Lower leg skin (tissue), 3 donors: ENCODE measurements at regions not wholly inside any gene's neighbourhood (a gene's known extent, or its start where the extent isn't known, plus 50 kb on each side); places are given as distances from the start of the nearest gene placed in this dataset.

Experiments
- POLR2A ChIP-seq, 2 donors: fragments of 450-650 bp; IDR thresholded peaks; one replicate each; pipeline ENCODE4 v1.6.1; 2016 to 2017; ENCODE audit warnings: antibody characterized with exemption in 2 of 2, mild to moderate bottlenecking in 1 of 2, moderate library complexity in 1 of 2
- TF ChIP-seq, protein P1 (sequence below), 3 donors: fragments of 450-650 bp; IDR thresholded peaks; one replicate each; pipeline ENCODE4 v1.5.1; 2016; ENCODE audit warnings: antibody characterized with exemption in 3 of 3, mild to moderate bottlenecking in 3 of 3, moderate library complexity in 2 of 3

DNA sequence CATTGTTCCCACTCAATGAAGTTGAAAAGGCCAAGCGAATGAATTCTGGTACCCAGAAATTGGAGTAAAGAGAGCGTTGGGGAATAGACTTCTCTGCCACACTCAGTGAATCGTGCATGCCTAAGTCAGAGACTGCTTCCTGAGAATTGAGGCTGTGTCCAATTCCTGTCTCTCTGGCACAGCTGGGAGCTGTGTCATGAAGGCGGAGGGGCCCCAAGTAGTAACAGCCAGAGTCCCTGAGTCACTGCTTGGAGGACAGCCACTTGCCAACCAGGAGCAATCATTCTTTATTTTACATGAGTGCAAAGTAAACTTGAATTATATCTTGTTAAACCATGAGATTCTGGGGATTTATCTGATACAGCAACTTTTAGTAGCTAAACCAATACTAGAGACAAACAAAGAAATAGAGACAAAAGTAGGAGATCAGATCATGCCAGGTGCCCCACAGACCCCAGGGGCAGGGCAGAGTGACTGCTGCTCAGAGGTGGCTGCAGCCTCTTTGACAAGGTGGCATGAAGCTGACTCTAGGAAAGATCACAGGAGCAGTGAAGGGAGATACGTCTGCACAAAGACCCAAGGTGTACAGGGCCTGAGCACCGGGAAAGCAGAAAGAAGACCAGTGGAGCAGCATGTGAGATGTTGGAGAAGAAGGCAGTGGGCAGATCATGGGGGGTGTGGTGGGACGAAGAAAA is 246.0 kb downstream of the GADD45G start:
- TF ChIP-seq, protein P1, sequence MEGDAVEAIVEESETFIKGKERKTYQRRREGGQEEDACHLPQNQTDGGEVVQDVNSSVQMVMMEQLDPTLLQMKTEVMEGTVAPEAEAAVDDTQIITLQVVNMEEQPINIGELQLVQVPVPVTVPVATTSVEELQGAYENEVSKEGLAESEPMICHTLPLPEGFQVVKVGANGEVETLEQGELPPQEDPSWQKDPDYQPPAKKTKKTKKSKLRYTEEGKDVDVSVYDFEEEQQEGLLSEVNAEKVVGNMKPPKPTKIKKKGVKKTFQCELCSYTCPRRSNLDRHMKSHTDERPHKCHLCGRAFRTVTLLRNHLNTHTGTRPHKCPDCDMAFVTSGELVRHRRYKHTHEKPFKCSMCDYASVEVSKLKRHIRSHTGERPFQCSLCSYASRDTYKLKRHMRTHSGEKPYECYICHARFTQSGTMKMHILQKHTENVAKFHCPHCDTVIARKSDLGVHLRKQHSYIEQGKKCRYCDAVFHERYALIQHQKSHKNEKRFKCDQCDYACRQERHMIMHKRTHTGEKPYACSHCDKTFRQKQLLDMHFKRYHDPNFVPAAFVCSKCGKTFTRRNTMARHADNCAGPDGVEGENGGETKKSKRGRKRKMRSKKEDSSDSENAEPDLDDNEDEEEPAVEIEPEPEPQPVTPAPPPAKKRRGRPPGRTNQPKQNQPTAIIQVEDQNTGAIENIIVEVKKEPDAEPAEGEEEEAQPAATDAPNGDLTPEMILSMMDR (IDR thresholded peaks at IDR 0.05) = no peak
- no peak for TF ChIP-seq POLR2A (IDR thresholded peaks at IDR 0.05)
